Thyroid gland (tissue), 4 donors: ENCODE measurements at regions not wholly inside any gene's neighbourhood (a gene's known extent, or its start where the extent isn't known, plus 50 kb on each side); places are given as distances from the start of the nearest gene placed in this dataset.

Experiments used
- DNase-seq, 2 donors: peaks; one replicate each; pipeline ENCODE4 v3.0.0-alpha.2; 2019
- H3K27ac ChIP-seq, 3 donors: fragments of 200-600 bp; sonication (generic); 1 replicate in 2 of 3; 2 replicates in 1 of 3; pipeline ENCODE4 v1.5.1; 2016 to 2019; ENCODE audit warnings: mild to moderate bottlenecking in 1 of 3, moderate library complexity in 1 of 3
- H3K27me3 ChIP-seq: fragments of 200-600 bp; sonication (generic); one replicate; pipeline ENCODE4 v1.5.1; 2019
- H3K36me3 ChIP-seq, 2 donors: fragments of 200-600 bp; sonication (generic); one replicate each; pipeline ENCODE4 v1.5.1; 2016 to 2019
- H3K4me1 ChIP-seq, 2 donors: fragments of 200-600 bp; sonication (generic); one replicate each; pipeline ENCODE4 v1.5.1; 2017 to 2019
- H3K4me3 ChIP-seq, 3 donors: fragments of 200-600 bp; sonication (generic); replicated peaks in 1 of 3; 1 replicate in 2 of 3; 2 replicates in 1 of 3; pipeline ENCODE4 v1.5.1; 2016; ENCODE audit warnings: mild to moderate bottlenecking in 1 of 3
- H3K9me3 ChIP-seq: fragments of 200-600 bp; sonication (generic); one replicate; pipeline ENCODE4 v1.5.1; 2017
- POLR2A ChIP-seq, 2 donors: fragments of 450-650 bp; IDR thresholded peaks; one replicate each; pipeline ENCODE4 v1.6.1; 2017; ENCODE audit warnings: antibody characterized with exemption in 2 of 2, mild to moderate bottlenecking in 2 of 2, moderate library complexity in 1 of 2
- WGBS, 2 donors: methylation state at CpG; one replicate each; pipeline ENCODE4 v1.1.5; 2017; 5-methylcytosine and 5-hydroxymethylcytosine counted together
- intact Hi-C: fragments of 100-400 bp; cut with DNase I; formaldehyde crosslinking; loops from one replicate; pipeline ENCODE4 v1.15.1; 2023
- TF ChIP-seq, protein P1 (sequence below), 6 experiments: fragments of 200-600 bp in 3 of 6; fragments of 450-650 bp in 3 of 6; sonication (generic) in 3 of 6; IDR thresholded peaks; one replicate each; pipeline ENCODE4 v1.5.1; 2016 to 2019; ENCODE audit warnings: antibody characterized with exemption in 6 of 6, mild to moderate bottlenecking in 2 of 6, inconsistent platforms in 1 of 6, moderate library complexity in 1 of 6

DNA sequence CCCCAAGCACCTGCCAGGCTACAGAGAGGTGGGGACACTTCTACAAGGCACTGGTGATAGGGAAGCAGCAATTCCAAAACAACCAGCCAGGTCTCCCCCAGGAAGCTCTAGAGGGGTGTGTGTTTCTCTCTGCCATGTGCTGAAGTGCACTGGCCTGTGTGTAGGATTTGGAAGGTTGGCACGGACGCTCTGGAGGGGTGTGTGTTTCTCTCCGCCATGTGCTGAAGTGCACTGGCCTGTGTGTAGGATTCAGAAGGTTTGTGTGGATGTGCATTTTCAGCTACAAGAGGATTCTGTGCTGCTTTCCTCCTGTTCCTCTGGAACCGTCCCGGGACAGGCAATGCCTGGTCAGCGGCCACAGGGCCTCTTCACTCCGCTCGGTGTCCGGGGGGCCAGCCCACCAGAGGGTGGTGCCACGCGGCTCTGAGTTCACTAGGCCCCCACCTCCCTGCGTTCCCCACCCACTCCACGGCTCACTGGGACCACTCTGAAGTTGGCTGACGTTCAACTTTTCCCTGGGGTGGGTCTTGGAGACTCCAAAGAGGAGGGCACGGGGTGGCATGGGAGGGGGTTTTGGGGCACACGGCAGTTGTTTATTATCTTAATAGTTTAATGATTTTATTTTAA lies 552.8 kb downstream of the BRD1 start:
- TF ChIP-seq, protein P1, sequence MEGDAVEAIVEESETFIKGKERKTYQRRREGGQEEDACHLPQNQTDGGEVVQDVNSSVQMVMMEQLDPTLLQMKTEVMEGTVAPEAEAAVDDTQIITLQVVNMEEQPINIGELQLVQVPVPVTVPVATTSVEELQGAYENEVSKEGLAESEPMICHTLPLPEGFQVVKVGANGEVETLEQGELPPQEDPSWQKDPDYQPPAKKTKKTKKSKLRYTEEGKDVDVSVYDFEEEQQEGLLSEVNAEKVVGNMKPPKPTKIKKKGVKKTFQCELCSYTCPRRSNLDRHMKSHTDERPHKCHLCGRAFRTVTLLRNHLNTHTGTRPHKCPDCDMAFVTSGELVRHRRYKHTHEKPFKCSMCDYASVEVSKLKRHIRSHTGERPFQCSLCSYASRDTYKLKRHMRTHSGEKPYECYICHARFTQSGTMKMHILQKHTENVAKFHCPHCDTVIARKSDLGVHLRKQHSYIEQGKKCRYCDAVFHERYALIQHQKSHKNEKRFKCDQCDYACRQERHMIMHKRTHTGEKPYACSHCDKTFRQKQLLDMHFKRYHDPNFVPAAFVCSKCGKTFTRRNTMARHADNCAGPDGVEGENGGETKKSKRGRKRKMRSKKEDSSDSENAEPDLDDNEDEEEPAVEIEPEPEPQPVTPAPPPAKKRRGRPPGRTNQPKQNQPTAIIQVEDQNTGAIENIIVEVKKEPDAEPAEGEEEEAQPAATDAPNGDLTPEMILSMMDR (IDR thresholded peaks at IDR 0.05): no peak
- no peak for TF ChIP-seq POLR2A (IDR thresholded peaks at IDR 0.05)
- intact Hi-C loops: no loop called here
- WGBS, 2 donors: 67 to 76% methylated on average over 15 of the region's 16 CpGs
- DNase-seq: no peak
- Histone ChIP-seq H3K36me3 (no peaks in the 10 kb centered on the region), H3K4me1 (no peaks in the 10 kb centered on the region), H3K27ac (no peak overlapping the region), H3K27me3 (no peaks in the 10 kb centered on the region), H3K4me3 (no peak overlapping the region), H3K9me3 (no peaks in the 10 kb centered on the region)

DNA sequence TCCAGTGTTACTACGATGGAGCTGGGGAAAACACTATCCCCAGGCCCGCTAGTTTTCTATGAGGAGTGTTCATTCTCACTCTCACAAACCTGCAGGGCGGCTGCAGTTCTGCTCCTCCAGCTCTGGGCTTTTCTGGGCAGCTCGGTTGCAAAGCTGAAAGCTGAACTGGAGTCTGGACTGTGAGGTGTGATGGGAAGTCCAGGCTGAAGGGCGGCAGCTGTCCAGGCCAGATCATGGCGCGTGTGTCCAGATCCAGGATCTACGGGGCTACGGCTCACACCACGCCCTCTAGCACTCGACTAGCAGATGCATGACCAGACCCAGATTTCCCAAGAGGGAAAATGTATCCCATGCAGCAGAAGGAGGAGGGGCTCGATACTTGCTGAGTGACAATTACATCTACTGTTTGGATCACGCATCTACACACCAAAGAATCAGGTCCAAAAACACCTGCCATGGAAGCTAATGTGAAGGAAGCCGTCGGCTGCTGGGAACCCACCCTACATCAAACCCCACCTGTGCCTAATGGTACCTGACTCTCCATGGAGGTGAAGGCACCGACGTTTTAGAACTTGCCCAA lies 555.0 kb downstream of the BRD1 start:
- Histone ChIP-seq H3K4me3 (no peak overlapping the region), H3K27ac (no peak overlapping the region), H3K4me1 (no peaks in the 10 kb centered on the region), H3K36me3 (no peaks in the 10 kb centered on the region), H3K9me3 (no peaks in the 10 kb centered on the region), H3K27me3 (no peaks in the 10 kb centered on the region)
- TF ChIP-seq POLR2A (IDR thresholded peaks at IDR 0.05): no peak
- TF ChIP-seq, protein P1 (IDR thresholded peaks at IDR 0.05): no peak
- 72 to 78% methylated on average over 17 of the region's 17 CpGs for WGBS, 2 donors
- intact Hi-C loops: no loop called here
- DNase-seq: no peak

DNA sequence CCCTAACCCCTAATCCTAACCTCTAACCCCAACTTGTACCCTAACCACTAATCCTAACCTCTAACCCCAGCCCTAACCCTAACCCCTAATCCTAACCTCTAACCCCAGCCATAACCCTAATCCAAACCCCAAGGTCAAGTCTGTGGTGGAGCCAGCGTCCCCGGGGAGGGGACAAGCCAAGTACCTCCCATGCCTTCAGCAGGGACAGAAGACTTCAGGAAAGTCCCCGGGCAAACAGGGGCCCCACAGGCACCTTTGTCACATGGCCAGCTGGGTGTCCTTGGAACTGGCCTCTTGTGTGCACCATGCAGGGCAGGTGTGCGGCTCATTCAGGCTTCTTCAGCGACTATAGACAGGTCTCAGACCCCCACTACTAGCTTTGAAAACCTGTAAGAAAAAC lies 555.8 kb downstream of the BRD1 start:
- Histone ChIP-seq H3K36me3 (no peaks in the 10 kb centered on the region), H3K4me1 (no peaks in the 10 kb centered on the region), H3K27ac (no peak overlapping the region), H3K9me3 (no peaks in the 10 kb centered on the region), H3K27me3 (no peaks in the 10 kb centered on the region), H3K4me3 (no peak overlapping the region)
- 58 to 77% methylated on average over 5 of the region's 5 CpGs for WGBS, 2 donors
- no peak for DNase-seq
- intact Hi-C loops: no loop called here
- no peak for TF ChIP-seq POLR2A (IDR thresholded peaks at IDR 0.05)
- TF ChIP-seq, protein P1 (IDR thresholded peaks at IDR 0.05): no peak

GRCh38 chr22:49271369-49271727 lies 556.3 kb downstream of the BRD1 start:
- Histone ChIP-seq H3K4me1 (no peaks in the 10 kb centered on the region), H3K4me3 (no peak overlapping the region), H3K27ac (no peak overlapping the region), H3K36me3 (no peaks in the 10 kb centered on the region), H3K27me3 (no peaks in the 10 kb centered on the region), H3K9me3 (no peaks in the 10 kb centered on the region)
- DNase-seq: no peak
- intact Hi-C loops: no loop called here
- TF ChIP-seq, protein P1 (IDR thresholded peaks at IDR 0.05): no peak
- TF ChIP-seq POLR2A (IDR thresholded peaks at IDR 0.05): no peak

- H3K27ac ChIP-seq: no peak overlapping the region
- TF ChIP-seq, protein P1 (IDR thresholded peaks at IDR 0.05): no peak
- no peak for TF ChIP-seq POLR2A (IDR thresholded peaks at IDR 0.05)
These were observed 556.9 kb downstream of the BRD1 start for GRCh38 chr22:49270595-49271368.

More at GRCh38 chr22:49270595-49271368, 556.9 kb downstream of the BRD1 start:
- Histone ChIP-seq H3K36me3 (no peaks in the 10 kb centered on the region), H3K9me3 (no peaks in the 10 kb centered on the region), H3K27me3 (no peaks in the 10 kb centered on the region), H3K4me1 (no peaks in the 10 kb centered on the region), H3K4me3 (no peak overlapping the region)
- intact Hi-C loops: no loop called here
- no peak for DNase-seq
- WGBS, 2 donors: 83 to 92% methylated on average over 10 to 14 of the region's 17 CpGs
